DMS153 (cell line): ENCODE measurements at regions not wholly inside any gene's neighbourhood (a gene's known extent, or its start where the extent isn't known, plus 50 kb on each side); places are given as distances from the start of the nearest gene placed in this dataset.
"Not testable (repeated sequence)": the region's sequence is repeated elsewhere in the genome, so short reads cannot be mapped to it uniquely, and the experiment has no call there.

Experiments used
- DNase-seq: peaks from one replicate; lab custom pipeline; 2025; lab: John Stamatoyannopoulos, UW

DNA sequence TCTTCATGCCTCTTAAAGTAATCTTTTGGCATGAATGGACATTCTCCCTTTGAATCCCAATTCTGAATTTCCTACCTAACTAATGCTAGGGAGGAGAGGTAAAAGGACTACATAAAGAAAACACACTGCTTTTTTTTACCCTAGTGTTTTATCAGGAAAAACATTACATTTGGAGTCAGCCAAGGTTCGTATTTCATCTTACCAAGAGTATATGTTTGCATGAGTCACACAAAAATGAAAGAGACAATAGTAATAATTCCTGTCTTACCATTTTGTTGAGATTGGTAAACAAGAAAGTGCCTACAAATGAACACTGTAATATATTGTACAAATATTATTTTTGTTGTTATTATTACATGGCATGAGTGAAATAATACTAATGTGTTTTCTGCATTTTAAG is 112.9 kb upstream of the WARS2 start:
- DNase-seq, result no peak

- DNase-seq, result no peak
These were observed 113.7 kb upstream of the WARS2 start for GRCh38 chr1:119254067-119254720.

DNA sequence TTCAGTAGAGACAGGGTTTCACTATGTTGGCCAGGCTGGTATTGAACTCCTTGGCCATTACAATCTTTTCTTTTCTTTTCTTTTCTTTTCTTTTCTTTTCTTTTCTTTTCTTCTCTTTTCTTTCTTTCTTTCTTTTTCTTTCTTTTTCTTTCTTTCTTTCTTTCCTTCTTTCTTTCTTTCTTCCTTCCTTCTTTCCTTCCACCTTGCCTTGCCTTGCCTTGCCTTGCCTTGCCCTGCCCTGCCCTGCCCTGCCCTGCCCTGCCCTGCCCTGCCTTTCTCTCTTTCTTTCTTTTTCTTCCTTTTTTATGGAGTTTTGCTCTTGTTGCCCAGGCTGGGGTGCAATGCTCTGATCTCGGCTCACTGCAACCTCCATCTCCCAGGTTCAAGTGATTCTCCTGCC is 112.5 kb upstream of the HAO2 start:
- DNase-seq, result not testable (repeated sequence)

GRCh38 chr1:119260506-119260905 is 108.1 kb upstream of the HAO2 start:
- DNase-seq, result no peak

GRCh38 chr1:119266386-119266785 is 102.2 kb upstream of the HAO2 start:
- DNase-seq, result no peak

DNA sequence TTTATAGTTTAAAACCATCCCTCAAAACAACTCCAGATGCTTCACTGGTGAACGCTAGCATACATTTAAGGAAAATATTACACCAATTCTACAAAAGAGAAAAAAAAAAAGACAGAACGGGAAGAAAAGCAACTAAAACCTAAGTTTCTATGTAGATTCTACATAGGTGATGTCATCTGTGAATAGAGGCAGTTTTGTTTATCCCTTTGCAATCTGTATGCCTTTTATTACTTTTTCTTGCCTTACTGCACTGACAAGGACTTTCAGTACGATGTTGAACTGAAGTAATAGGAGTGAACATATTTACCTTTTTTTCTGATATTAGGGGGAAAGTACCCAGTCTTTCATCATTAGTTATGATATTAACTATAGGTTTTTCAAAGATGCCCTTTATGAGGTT is 101.7 kb upstream of the HAO2 start:
- DNase-seq, result no peak

GRCh38 chr1:119267288-119267687 is 101.3 kb upstream of the HAO2 start:
- not testable (repeated sequence) for DNase-seq

GRCh38 chr1:119268879-119269278 is 99.7 kb upstream of the HAO2 start:
- DNase-seq, result no peak

GRCh38 chr1:119275145-119276134 is 93.1 kb upstream of the HAO2 start:
- no peak for DNase-seq

- peak; percentile 35 for DNase-seq
These were observed 92.0 kb upstream of the HAO2 start for GRCh38 chr1:119276558-119276957.

GRCh38 chr1:119279456-119280381 is 88.9 kb upstream of the HAO2 start:
- no peak for DNase-seq

DNA sequence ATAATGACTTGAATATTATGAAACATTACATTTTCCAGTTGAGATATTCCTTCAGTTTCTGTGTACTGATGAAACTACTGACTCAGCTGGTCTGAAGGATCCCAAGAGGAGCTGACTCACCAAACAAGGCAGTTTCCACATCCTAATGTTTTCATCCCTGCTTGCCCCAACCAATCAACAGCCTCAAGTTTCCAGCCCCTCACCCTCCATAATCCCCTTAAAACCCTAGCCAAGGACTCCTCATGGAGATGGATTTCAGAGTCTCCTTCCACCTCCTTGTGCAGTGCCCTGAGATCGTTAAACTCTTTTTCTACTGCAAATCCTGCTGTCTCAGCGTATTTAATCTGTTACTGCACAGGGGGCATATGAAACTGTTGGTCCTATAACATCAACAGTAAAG is 83.1 kb upstream of the HAO2 start:
- DNase-seq, result no peak

DNA sequence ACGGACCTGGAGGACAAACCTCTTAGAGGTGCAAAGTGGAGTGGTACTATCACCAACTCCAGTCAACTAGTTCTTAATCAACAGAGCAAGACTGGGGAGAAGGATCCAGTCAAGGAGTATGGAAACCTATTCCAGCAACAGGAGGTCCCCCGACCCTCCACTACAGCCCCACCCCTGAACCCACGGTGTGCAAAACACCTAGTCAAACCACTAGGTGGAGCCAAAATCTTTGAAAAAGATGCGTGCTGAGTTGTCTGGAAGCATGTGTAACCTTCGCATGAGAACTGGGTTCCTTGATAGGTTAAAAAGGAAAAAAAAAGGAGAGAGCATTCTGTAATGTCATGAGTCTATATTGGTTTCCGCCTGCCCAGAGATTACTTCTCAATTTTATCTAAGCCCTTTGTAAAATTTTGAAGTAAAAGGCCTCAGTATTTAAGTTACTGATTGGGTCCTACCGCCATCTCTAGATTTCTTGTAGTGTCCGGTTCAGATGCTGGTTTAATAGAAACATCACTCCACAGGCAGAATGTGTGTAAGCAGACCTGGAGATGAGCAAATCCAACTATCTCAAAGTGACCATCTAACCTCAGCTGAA is 81.9 kb upstream of the HAO2 start:
- DNase-seq, result no peak

- no peak for DNase-seq
These were observed 79.8 kb upstream of the HAO2 start for GRCh38 chr1:119288751-119289150.

GRCh38 chr1:119290297-119290696 is 78.3 kb upstream of the HAO2 start:
- DNase-seq, result no peak

DNA sequence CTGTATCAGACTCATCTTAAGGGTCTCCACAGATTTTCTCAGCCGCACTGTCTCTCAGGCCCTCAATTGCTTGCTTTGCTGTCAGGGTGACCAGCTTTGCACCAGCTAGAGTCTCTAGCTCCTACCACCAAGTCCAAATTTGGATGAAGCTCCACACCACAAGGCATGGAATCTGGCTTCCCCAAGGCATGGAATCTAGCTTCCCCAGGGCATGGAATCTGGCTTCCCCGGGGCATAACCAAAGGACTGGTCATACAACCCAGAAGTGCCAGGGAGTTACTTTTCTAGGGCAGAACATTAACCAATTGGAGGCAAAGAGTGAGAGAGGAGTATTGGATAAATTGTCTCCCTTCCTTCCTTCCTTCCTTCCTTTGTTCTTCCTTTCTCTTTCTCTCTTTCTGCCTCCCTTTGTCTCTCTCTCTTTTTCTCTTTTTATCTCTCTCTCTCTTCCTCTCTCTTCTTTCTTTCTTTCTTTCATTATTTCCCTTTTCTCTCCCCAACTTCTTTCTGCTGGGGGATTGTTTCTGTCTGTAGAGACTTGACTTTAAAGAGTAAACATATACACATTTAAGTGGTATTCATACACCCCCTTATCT is 76.9 kb upstream of the HAO2 start:
- no peak for DNase-seq

DNA sequence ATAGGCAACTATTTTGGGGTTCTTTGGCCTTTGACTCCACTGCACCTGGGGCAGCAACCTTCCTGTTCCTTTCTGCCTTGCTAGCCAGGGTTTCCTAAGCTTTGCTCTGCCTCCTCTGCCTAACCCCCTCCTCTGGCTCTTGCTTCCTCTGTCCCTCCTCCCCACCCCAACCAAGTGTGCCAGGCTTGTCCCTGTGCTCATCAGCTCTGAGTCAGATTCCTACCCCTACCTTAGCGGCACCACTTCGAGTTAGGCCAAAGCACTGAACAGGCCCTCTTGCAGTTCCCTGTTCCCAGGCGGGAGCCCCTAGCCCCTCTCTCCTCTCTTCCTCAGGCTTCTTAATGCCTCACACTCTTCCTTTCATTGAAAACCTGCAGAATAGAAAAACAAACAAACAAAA is 74.8 kb upstream of the HAO2 start:
- DNase-seq, result no peak

- DNase-seq, result no peak
These were observed 74.4 kb upstream of the HAO2 start for GRCh38 chr1:119294199-119294598.

DNA sequence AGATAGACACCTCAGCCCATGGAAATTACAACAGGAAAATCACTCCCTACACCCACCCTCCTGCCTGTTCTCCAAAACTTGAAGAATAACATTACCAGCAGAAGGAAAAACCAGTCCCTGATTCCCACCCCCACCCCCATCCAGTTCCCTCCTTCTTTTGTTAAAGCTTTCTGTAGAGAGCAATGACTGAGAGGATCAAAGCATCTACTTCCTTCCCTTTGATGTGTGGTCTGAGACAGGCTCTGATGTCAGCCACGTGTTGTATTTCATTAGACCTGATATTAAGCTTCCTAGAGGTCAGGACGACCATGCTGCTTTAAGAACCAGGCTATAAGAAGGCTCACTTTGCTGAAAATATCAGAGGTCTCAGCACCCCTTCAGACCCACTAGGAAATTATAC is 73.9 kb upstream of the HAO2 start:
- DNase-seq, result no peak

DNA sequence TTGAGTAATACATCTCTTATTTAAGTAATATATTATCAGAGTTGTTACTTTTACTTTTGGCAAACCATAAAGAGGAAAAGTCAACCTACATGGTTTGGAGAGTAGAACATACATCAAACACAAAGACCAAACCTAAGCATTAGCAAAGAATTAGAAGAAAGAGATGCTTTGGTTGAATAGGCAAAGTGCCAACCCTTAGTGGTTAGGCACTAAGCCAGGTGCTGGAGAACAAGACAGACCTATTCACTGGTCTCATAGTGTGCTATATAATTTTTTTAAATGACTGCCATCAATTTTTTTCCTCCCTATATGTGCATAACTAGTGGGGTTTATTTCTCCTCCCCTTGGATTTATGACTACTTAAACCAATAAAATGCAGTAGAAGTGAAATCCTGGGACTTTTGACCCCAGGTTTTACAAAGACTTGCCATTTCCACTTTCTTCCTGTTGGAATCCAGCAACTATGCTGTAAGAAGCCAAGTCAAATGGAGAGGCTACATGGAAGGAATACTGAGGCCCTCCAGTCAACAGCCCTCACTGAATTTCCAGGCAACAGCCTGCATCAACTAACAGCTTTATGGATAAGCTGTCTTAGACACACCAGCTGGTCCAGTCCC is 69.8 kb upstream of the HAO2 start:
- DNase-seq, result peak; percentile 40

- DNase-seq, result no peak
These were observed 66.6 kb upstream of the HAO2 start for GRCh38 chr1:119302011-119302410.
